GOT3 (cell line): ENCODE measurements at regions not wholly inside any gene's neighbourhood (a gene's known extent, or its start where the extent isn't known, plus 50 kb on each side); places are given as distances from the start of the nearest gene placed in this dataset.
"Not testable (repeated sequence)": the region's sequence is repeated elsewhere in the genome, so short reads cannot be mapped to it uniquely, and the experiment has no call there.

Source experiments
- DNase-seq: peaks from one replicate; lab custom pipeline; 2025; ENCODE audit warnings: mixed read lengths; lab: John Stamatoyannopoulos, UW

DNA sequence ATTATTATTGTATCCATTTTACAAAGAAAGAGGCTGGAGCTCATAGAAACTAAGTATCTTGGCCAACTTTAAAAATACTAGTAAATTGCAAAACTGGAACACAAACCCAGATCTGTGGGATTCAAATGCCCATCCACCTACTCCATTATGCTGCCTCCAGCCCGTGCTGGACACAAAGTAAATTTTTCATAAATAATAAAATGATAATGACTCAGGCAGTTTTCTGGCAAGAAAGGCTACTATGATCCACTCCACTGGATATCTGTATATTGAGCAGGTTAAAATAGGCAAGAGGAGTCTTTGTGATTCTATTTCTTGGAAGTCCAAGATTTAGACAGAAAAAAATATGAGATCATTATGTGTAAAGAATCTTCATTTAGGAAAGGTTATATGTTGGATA, 138.3 kb upstream of the DUSP10 start:
- no peak for DNase-seq

DNA sequence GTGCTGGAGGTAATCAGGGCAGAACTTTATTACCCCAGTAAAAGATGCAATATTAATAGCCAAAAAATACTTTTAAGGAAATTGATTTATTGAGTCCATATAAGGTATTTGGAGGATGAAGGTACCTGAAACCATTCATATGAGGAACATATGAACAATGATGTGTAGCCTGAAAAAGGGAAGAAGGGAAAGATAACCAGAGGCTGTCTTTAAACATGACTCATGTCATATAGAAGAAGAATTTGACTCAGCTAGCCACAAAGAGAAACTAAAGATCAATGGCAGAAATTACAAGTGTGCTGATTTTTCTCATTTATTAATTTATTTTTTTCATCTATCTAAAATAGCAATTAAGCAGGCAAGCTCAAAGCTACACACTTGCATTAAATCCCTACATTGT, 136.2 kb upstream of the DUSP10 start:
- no peak for DNase-seq

- no peak for DNase-seq
Measured at GRCh38 chr1:221877311-221877710, 135.4 kb upstream of the DUSP10 start.

- DNase-seq = no peak
Measured at GRCh38 chr1:221875004-221875330, 133.1 kb upstream of the DUSP10 start.

GRCh38 chr1:221874285-221875003, 132.6 kb upstream of the DUSP10 start:
- DNase-seq = no peak

DNA sequence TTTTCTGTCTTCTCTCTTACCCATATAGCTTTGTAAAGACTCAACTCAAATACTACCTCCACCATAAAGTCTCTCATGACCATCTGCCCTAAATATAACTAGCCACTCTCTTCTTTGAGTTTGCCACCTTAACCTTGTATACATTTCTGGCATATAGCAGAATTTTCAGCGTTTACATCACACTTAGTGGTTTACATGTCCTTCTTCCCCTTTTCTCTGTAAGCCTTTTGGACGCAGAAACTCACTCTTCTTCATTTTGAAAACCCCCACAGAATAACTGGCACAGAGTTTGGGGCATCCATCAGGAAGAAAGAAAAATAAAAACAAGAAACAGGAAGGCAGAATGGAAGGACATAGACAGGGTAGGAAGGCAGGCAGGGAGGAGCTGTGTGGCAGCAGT, 131.8 kb upstream of the DUSP10 start:
- DNase-seq = no peak

- DNase-seq = no peak
Measured at GRCh38 chr1:221871056-221871455, 129.2 kb upstream of the DUSP10 start.

DNA sequence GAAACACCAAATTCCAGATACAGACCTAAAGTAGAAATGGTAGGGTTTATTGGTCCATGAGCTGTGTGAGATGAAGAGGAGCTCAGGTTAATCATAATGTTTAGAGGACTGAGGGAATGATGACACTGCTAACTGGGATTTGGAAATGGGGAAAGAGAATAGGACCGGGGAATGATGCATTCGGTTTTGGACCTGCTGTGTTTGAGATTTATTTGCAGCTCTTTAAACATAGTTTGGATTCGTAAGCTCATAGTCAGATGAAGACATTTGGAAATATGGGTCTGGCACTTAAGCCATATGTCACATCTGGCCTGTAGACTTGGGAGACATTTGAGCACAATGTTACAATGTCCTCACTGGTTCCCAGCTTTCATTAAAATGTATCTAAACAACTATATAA, 127.9 kb upstream of the DUSP10 start:
- no peak for DNase-seq

DNA sequence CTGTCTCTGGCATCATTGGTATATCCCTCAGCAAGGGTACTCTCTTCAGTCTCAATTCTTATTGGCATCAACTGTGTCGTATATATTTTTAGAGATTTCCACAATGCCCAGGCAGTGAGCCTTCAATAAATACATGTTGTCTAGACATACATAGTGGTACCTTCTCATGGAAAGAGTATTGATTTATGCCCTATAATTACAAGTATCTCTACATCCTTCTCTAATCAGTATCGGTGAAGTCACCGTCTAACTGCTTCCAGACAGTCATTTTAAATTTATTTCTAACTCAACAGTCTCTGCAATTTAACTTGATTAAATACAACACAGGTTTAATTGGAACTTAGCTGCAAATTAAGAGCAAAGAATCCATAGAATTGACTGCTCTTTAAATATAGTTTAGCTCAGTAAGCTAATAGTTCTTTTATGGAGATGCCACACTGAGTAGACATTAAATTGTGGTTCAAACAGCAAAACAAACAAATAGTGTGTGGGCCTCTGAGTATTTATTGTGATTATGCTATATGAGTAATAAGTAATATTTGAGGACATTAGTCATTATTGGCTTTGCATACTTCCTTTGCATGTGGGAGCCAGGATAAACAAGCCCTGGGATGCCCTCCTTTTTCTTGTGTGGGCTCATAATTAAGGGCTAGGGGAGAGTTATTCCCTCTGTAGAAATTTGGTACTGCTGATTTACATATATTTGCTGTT, 126.9 kb upstream of the DUSP10 start:
- DNase-seq = no peak

DNA sequence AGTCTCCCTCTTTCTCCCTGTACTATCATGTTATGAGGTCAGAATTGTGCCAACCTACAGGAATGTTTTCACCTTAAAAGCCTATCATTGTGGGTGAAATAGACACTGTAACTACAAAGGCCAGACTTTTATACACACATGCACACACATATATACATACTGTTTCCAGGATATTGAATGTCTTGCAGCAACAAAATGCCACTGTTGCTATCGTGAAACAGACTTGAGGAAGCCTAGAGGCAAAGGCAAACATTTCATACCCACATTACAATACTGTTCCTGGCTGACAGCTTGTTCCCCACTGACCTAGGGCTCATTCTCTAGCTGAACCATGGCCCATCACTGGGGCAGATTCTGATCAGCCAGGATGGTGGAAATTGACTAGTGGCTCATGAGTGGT, 125.1 kb upstream of the DUSP10 start:
- no peak for DNase-seq

GRCh38 chr1:221865808-221866207, 123.9 kb upstream of the DUSP10 start:
- DNase-seq = no peak

GRCh38 chr1:221863635-221864034, 121.7 kb upstream of the DUSP10 start:
- DNase-seq = no peak

DNA sequence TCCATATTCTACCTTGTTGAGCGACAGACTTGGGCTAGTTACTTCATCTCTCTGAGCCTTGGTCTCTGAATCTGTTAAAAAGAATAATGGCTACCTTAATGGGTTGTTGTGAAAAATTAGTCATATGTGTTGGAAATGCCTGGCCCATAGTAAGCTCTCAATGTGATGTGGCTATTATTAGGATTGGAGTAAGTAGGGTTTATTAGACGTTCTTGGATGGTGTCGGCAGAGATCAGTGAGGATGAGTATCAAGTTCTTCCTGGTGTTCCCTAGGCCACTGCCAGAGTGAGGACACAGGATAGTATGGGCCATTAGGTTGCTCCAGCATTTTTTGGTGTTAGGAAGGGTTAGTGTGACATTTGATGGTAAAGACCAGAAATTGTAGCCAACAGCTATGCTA, 121.1 kb upstream of the DUSP10 start:
- DNase-seq = no peak

DNA sequence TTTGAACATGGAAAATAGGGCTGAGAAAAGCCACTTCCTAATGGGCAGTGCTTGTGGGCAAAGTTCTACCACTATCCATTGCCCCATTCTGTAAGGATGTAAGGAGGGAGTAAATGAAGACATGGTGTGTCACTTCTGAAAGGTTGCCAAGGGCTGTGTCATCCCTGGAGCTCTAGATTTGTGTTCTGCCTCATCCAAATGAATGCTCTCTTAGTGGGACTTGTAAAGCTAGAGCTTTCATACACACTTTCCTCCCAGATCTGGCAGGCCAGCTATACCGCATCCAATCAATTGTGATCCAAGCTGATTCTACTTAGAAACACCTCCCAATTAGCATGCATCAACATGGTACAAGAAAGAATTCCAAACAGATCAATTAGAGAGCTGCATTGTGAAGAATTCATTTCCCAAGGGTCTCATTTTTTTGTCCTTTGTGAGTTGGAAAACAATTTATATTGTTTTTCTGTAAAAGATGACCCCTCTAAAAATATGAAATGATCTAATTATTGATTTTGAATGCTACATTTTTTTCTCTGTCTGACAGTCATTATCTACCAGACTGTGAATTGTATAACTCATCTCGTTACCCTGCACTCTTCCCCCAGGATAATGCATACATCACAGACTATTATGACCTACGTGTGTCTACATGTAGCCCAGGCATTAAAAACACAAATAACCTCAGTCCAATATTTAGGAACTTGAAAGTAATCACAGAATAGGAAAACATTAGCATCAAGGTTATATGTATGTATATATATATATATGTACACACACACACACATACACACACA, 117.1 kb upstream of the DUSP10 start:
- no peak for DNase-seq

DNA sequence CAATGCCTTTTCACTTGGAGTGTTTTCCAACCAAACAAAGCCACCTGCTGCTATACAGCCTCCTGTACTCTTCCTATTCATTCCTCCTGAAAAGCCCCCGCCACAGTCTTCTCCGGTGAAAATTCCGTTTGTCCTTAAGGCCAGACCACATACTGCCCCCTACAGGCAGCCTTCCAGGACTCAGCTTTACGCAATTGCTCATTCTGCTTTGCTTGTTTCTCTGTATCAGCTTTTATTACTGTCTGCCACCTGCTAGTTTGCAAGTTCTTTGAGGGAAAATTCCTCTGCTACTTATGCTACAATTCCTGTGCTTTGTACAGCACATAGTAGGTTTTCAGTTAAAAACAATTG, 115.2 kb upstream of the DUSP10 start:
- not testable (repeated sequence) for DNase-seq

DNA sequence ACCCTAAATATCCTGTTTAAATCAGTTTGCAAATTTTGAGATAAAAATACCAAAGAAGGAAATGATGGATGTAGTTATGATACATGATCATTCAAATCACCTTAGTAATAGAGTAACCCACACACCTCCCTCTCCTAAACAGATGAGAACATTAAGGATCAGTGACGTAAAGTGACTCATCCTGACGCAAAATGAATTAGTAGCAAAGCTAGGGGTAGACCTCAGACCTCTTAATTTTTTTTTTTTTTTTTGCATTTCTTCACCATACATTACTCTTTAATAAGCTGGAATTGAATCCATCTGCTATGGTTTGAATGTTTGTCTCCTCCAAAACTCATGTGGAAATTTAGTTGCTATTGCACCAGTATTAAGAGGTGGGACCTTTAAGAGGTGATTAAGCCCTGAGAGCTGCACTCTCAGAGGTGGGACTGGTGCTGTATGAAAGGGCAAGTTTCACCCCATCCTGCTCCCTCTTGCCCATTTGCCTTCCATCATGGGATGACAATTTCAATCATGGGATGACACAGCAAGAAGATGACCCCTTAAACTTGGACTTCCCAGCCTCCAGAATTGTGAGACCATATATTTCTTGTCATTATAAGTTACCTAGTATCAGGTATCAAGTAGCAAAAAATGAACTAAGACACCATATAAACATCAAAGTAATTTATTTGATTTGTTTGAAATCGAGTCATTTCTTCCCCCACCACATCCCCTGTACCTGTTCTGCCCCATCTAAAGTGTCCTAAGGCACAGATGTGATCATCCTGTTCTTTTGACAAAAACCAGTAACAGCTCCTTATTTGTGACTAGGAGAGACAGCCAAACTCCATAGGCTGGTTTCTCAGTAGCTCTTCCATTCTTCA, 114.6 kb upstream of the DUSP10 start:
- DNase-seq = no peak

GRCh38 chr1:221855156-221855555, 113.3 kb upstream of the DUSP10 start:
- DNase-seq = no peak

- DNase-seq = no peak
Measured at GRCh38 chr1:221851336-221851735, 109.4 kb upstream of the DUSP10 start.

DNA sequence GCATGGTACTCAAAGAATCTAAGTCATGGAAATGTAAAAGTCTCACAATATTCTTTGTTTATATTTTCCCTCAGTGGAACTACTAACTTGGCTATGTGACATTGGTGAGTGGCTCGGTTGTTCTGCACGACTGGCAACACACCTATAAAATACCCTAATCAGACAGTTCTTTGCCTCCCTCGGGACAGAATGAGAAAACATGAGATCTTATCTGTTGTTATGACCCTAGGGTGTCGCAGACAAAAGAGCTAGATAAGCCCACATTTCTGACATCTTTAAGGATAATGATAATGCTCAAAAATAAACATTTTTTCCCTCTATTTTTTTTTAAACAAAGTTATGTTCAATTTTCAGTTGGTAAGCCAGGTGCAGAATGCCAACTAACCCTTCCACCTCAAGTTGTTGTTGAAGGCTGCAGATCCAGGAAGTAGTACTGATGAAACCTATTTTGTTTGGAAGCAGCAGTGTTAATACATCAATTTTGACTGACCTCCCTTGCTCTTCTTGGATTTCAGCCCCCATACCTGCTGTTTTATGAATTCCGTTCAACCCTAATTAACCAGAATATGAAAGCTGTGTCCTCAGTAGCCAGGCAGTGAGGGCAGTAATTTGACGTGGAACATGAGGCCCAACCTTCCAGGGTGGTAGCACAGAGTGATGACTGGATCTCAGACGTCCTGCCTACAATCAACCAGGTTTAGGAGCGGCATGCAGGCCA, 108.7 kb upstream of the DUSP10 start:
- DNase-seq = no peak

DNA sequence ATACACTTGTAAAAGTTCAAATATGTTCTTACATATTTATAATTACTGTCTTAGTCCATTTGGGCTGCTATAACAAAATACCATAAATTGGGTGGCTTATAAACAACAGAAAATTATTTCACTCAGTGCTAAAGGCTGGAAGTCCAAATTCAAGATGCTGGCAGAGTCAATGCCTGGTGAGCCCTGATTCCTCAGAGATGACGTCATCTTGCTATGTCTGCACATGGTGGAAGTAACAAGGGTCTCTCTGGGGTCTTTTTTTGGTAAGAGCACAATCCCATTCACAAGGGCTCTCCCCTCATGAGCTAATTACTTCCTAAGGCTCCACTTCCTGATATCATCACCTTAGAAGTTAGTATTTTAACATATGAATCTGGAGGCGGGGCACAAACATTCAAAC, 108.0 kb upstream of the DUSP10 start:
- DNase-seq = no peak

DNA sequence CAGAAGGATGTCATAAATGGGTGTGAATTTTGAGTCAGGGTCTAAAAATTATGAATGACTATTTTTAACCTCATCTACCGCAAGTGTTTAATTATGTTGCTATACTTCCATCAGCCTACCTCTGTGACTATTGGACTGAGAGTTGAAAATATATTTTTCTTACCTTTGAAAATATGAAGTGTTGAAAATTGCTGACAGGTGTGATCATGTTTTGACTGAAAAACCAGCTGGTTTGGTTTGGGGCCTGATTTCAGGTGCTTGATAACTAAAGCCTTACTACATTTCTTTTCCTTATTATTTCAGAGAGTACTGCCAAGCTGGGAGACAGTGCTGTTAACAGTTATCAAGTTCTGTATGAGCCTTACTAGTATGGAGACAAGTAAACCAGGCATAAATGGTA, 107.2 kb upstream of the DUSP10 start:
- DNase-seq = no peak

- no peak for DNase-seq
Measured at GRCh38 chr1:221847676-221848075, 105.8 kb upstream of the DUSP10 start.
